Endodermal cell (in vitro differentiated cells): ENCODE measurements at regions not wholly inside any gene's neighbourhood (a gene's known extent, or its start where the extent isn't known, plus 50 kb on each side); places are given as distances from the start of the nearest gene placed in this dataset.

Source experiments
- DNase-seq: peaks from one replicate; pipeline ENCODE4 v3.0.0-alpha.2; 2017
- H3K27ac ChIP-seq: 2 replicates; pipeline ENCODE4 v1.5.1; 2013; ENCODE audit warnings: mild to moderate bottlenecking, low read depth, low read length, moderate library complexity
- H3K27me3 ChIP-seq: 2 replicates; pipeline ENCODE4 v1.6.1; 2013; ENCODE audit warnings: mild to moderate bottlenecking, low read length, moderate library complexity; ENCODE audit not compliant: insufficient read depth, control insufficient read depth, poor library complexity, severe bottlenecking
- H3K36me3 ChIP-seq: 2 replicates; pipeline ENCODE4 v1.7.0; 2013; ENCODE audit warnings: mild to moderate bottlenecking, low read length, moderate library complexity; ENCODE audit not compliant: control insufficient read depth, insufficient read depth
- H3K4me1 ChIP-seq: one replicate; pipeline ENCODE4 v1.7.0; 2013; ENCODE audit warnings: low read length; ENCODE audit not compliant: control insufficient read depth, insufficient read depth
- H3K4me3 ChIP-seq: 2 replicates; pipeline ENCODE4 v1.5.1; 2013; ENCODE audit warnings: mild to moderate bottlenecking, low read length, moderate library complexity
- H3K9ac ChIP-seq: 2 replicates; pipeline ENCODE4 v1.6.1; 2013; ENCODE audit warnings: mild to moderate bottlenecking, low read length, moderate library complexity; ENCODE audit not compliant: poor library complexity, severe bottlenecking; ENCODE audit errors: extremely low read depth
- H3K9me3 ChIP-seq: 2 replicates; pipeline ENCODE4 v1.6.1; 2013; ENCODE audit warnings: mild to moderate bottlenecking, low read length, moderate library complexity; ENCODE audit not compliant: control insufficient read depth
- H3K27ac Mint-ChIP-seq: 2 replicates; pipeline ENCODE4 v1.8.0; 2020; ENCODE audit warnings: mixed read lengths
- H3K27me3 Mint-ChIP-seq: 2 replicates; pipeline ENCODE4 v1.8.0; 2021; ENCODE audit warnings: mild to moderate bottlenecking, mixed read lengths; ENCODE audit not compliant: insufficient read depth
- H3K36me3 Mint-ChIP-seq: 2 replicates; pipeline ENCODE4 v1.8.0; 2020; ENCODE audit warnings: low read depth, mixed read lengths
- H3K4me1 Mint-ChIP-seq: 2 replicates; pipeline ENCODE4 v1.8.0; 2020; ENCODE audit warnings: mixed read lengths
- H3K4me3 Mint-ChIP-seq: 2 replicates; pipeline ENCODE4 v1.8.0; 2020; ENCODE audit warnings: mild to moderate bottlenecking, moderate library complexity, mixed read lengths
- H3K9me3 Mint-ChIP-seq: 2 replicates; pipeline ENCODE4 v1.8.0; 2020; ENCODE audit warnings: mild to moderate bottlenecking, mixed read lengths
- WGBS, 2 experiments: methylation state at CpG; one replicate each; pipeline versions ENCODE4 v1.1.5 to v1.1.7; 2013; ENCODE audit warnings: missing lambda C conversion rate in 2 of 2, mixed read lengths in 1 of 2; ENCODE audit not compliant: insufficient coverage in 1 of 2, insufficient read length in 1 of 2; 5-methylcytosine and 5-hydroxymethylcytosine counted together
- TF ChIP-seq, protein P1 (sequence below): fragments of 200-600 bp; sonication (generic); conservative IDR thresholded peaks from 2 replicates; pipeline ENCODE4 v1.5.0; 2021; ENCODE audit warnings: antibody characterized with exemption, mild to moderate bottlenecking

- Mint-ChIP-seq H3K9me3 (no peaks in the 10 kb centered on the region), H3K27ac (no peak overlapping the region), H3K4me1 (peaks cover 21% of the 10 kb centered on the region), H3K4me3 (peak overlapping the region; percentile 35), H3K27me3 (peaks cover 17% of the 10 kb centered on the region), H3K36me3 (no peaks in the 10 kb centered on the region)
- H3K27me3 ChIP-seq: peaks cover 98% of the 10 kb centered on the region
- DNase-seq: peak; percentile 80
- WGBS, 2 experiments: 6% methylated on average over 25 to 39 of the region's 39 CpGs
- no peak overlapping the region for H3K9ac ChIP-seq
- no peaks in the 10 kb centered on the region for H3K36me3 ChIP-seq
- no peak overlapping the region for H3K27ac ChIP-seq
- no peak overlapping the region for H3K4me3 ChIP-seq
- H3K9me3 ChIP-seq: no peaks in the 10 kb centered on the region
- TF ChIP-seq, protein P1, sequence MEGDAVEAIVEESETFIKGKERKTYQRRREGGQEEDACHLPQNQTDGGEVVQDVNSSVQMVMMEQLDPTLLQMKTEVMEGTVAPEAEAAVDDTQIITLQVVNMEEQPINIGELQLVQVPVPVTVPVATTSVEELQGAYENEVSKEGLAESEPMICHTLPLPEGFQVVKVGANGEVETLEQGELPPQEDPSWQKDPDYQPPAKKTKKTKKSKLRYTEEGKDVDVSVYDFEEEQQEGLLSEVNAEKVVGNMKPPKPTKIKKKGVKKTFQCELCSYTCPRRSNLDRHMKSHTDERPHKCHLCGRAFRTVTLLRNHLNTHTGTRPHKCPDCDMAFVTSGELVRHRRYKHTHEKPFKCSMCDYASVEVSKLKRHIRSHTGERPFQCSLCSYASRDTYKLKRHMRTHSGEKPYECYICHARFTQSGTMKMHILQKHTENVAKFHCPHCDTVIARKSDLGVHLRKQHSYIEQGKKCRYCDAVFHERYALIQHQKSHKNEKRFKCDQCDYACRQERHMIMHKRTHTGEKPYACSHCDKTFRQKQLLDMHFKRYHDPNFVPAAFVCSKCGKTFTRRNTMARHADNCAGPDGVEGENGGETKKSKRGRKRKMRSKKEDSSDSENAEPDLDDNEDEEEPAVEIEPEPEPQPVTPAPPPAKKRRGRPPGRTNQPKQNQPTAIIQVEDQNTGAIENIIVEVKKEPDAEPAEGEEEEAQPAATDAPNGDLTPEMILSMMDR: no peak
- H3K4me1 ChIP-seq: peaks cover 4% of the 10 kb centered on the region
These were observed 127.6 kb upstream of the C11orf58 start for GRCh38 chr11:16610738-16611388.

GRCh38 chr11:16610213-16610737, 128.2 kb upstream of the C11orf58 start:
- no peak overlapping the region for H3K9ac ChIP-seq
- Mint-ChIP-seq H3K4me1 (peaks cover 21% of the 10 kb centered on the region), H3K27me3 (peaks cover 11% of the 10 kb centered on the region), H3K4me3 (peak overlapping the region; percentile 35), H3K9me3 (no peaks in the 10 kb centered on the region), H3K36me3 (no peaks in the 10 kb centered on the region), H3K27ac (no peak overlapping the region)
- no peaks in the 10 kb centered on the region for H3K36me3 ChIP-seq
- peaks cover 4% of the 10 kb centered on the region for H3K4me1 ChIP-seq
- TF ChIP-seq, protein P1: no peak
- H3K27me3 ChIP-seq: peaks cover 98% of the 10 kb centered on the region
- no peak overlapping the region for H3K27ac ChIP-seq
- no peak overlapping the region for H3K4me3 ChIP-seq
- WGBS, 2 experiments: 15 to 16% methylated on average over 7 to 23 of the region's 23 CpGs
- H3K9me3 ChIP-seq: no peaks in the 10 kb centered on the region
- DNase-seq: no peak

GRCh38 chr11:16609769-16610168, 128.7 kb upstream of the C11orf58 start:
- TF ChIP-seq, protein P1: no peak
- H3K4me1 Mint-ChIP-seq: peaks cover 21% of the 10 kb centered on the region

More at GRCh38 chr11:16609769-16610168, 128.7 kb upstream of the C11orf58 start:
- Mint-ChIP-seq H3K36me3 (no peaks in the 10 kb centered on the region), H3K4me3 (no peak overlapping the region), H3K27me3 (peaks cover 7% of the 10 kb centered on the region), H3K9me3 (no peaks in the 10 kb centered on the region), H3K27ac (no peak overlapping the region)
- no peak overlapping the region for H3K27ac ChIP-seq
- no peak for DNase-seq
- H3K4me1 ChIP-seq: peaks cover 4% of the 10 kb centered on the region
- H3K36me3 ChIP-seq: no peaks in the 10 kb centered on the region
- no peak overlapping the region for H3K4me3 ChIP-seq
- no peak overlapping the region for H3K9ac ChIP-seq
- no peaks in the 10 kb centered on the region for H3K9me3 ChIP-seq
- H3K27me3 ChIP-seq: peaks cover 97% of the 10 kb centered on the region
- 40% methylated on average over 3 of the region's 3 CpGs; no CpG with 5 or more reads in 1 of the 2 experiments for WGBS, 2 experiments
